ENCODE measurements at regions not wholly inside any gene's neighbourhood (a gene's known extent, or its start where the extent isn't known, plus 50 kb on each side); places are given as distances from the start of the nearest gene placed in this dataset.

DNA sequence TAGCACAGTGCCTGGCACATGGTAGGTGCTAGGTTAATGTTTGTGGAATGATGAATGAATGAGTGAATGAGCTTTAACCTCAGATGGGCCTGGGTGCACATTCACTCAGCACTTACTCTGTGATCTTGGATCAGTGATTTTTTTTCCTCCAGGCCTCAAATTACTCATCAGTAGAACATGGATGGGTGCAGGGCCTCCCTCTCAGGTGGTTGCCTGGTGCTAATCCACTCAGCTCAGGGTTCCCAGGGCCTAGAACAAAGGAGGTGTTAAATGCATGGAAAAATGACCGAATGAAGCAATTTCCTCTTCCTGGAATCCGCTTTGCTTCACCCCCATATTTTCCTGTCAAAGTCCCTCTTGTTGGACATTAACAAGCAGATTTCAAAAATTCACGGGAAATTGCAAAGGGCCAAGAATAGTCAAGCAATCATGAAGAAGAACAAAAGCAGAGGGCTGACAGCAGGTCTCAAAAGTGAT is 93.5 kb downstream of the MYEOV start:
- in situ Hi-C loops (cut with HindIII; ENCODE audit: low sequenced_read_pairs), result no loop called here
- no peak overlapping the region for H3K4me3 ChIP-seq (ENCODE audit: low read depth, low read length)
- no peak for TF ChIP-seq CTCF (IDR thresholded peaks at IDR 0.05; ENCODE audit: low read depth, low read length)
- DNase-seq (ENCODE audit: low read depth, low spot score), result no peak

- no peak for TF ChIP-seq CTCF (IDR thresholded peaks at IDR 0.05; ENCODE audit: low read depth, low read length)
- no peak overlapping the region for H3K4me3 ChIP-seq (ENCODE audit: low read depth, low read length)
- DNase-seq (ENCODE audit: low read depth, low spot score), result no peak
- in situ Hi-C loops (cut with HindIII; ENCODE audit: low sequenced_read_pairs), result no loop called here
Observed at GRCh38 chr11:69388210-69388609, 93.3 kb upstream of the LINC01488 start.

DNA sequence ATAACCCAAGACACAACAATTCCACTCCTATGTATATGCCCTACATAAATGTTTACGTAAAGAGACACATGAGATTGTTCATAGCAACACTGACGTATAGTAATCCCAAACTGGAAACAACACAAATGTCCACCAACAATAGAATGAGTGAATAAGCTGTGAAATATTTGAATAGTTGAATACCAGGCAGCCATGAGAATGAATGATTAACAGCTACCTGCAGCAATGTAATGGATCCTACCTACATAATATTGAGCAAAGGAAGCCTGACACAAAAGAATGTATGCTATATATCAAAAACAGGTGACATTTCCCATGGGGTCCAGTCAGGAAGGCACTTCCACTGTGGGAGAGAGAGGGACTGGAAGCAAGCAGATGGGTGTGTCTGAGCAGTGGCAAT is 92.8 kb upstream of the LINC01488 start:
- no peak for TF ChIP-seq CTCF (IDR thresholded peaks at IDR 0.05; ENCODE audit: low read depth, low read length)
- in situ Hi-C loops (cut with HindIII; ENCODE audit: low sequenced_read_pairs), result no loop called here
- no peak overlapping the region for H3K4me3 ChIP-seq (ENCODE audit: low read depth, low read length)
- no peak for DNase-seq (ENCODE audit: low read depth, low spot score)

GRCh38 chr11:69390561-69390960 is 90.9 kb upstream of the LINC01488 start:
- no peak for DNase-seq (ENCODE audit: low read depth, low spot score)
- no peak for TF ChIP-seq CTCF (IDR thresholded peaks at IDR 0.05; ENCODE audit: low read depth, low read length)
- in situ Hi-C loops (cut with HindIII; ENCODE audit: low sequenced_read_pairs), result no loop called here
- no peak overlapping the region for H3K4me3 ChIP-seq (ENCODE audit: low read depth, low read length)

- TF ChIP-seq CTCF (IDR thresholded peaks at IDR 0.05; ENCODE audit: low read depth, low read length), result no peak
- DNase-seq (ENCODE audit: low read depth, low spot score), result no peak
- in situ Hi-C loops (cut with HindIII; ENCODE audit: low sequenced_read_pairs), result no loop called here
- no peak overlapping the region for H3K4me3 ChIP-seq (ENCODE audit: low read depth, low read length)
Observed at GRCh38 chr11:69391192-69392103, 90.0 kb upstream of the LINC01488 start.

GRCh38 chr11:69392104-69392653 is 89.3 kb upstream of the LINC01488 start:
- in situ Hi-C loops (cut with HindIII; ENCODE audit: low sequenced_read_pairs), result no loop called here
- no peak overlapping the region for H3K4me3 ChIP-seq (ENCODE audit: low read depth, low read length)
- no peak for DNase-seq (ENCODE audit: low read depth, low spot score)
- no peak for TF ChIP-seq CTCF (IDR thresholded peaks at IDR 0.05; ENCODE audit: low read depth, low read length)

Measured in astrocyte of the spinal cord (primary cell).